ENCODE measurements at regions not wholly inside any gene's neighbourhood (a gene's known extent, or its start where the extent isn't known, plus 50 kb on each side); places are given as distances from the start of the nearest gene placed in this dataset.

DNA sequence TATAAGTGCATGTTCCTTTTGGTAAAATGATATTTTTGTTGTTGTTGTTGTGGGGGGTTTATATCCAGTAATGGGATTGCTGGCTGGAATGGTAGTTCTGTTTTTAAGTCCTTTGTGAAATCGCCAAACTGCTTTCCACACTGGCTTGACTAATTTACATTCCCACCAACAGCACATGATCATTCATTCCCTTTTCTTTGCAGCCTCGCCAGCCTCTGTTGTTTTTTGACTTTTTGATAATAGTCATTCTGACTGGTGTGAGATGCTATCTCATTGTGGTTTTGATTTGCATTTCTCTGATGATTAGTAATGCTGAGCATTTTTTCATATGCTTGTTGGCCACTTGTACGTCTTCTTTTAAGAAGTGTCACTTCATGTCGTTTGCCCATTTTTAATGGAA lies 188.5 kb upstream of the CHRM3 start:
- Histone ChIP-seq H2AFZ (ENCODE audit: low read length) (no peak overlapping the region), H3K9me3 (ENCODE audit: low read length) (peaks cover 82% of the 10 kb centered on the region), H3K36me3 (replicated peaks in 1 of 2; ENCODE audit: control insufficient read depth in 1 of 2, insufficient read depth in 2 of 2, low read length in 2 of 2) (no peaks in the 10 kb centered on the region), H3K4me1 (ENCODE audit: insufficient read depth, low read length) (no peaks in the 10 kb centered on the region), H3K27me3 (ENCODE audit: control insufficient read depth in 1 of 2, insufficient read depth in 2 of 2, low read length in 2 of 2) (no peaks in the 10 kb centered on the region), H3K4me3 (replicated peaks in 1 of 3; ENCODE audit: insufficient read depth in 1 of 3, low read depth in 2 of 3, low read length in 3 of 3) (no peak overlapping the region), H4K20me1 (ENCODE audit: insufficient read depth, low read length) (no peaks in the 10 kb centered on the region), H3K9ac (ENCODE audit: insufficient read depth, low read depth, low read length) (no peak overlapping the region), H3K4me2 (ENCODE audit: low read depth, low read length) (no peak overlapping the region), H3K27ac (ENCODE audit: extremely low read length, insufficient read depth, low read length) (no peak overlapping the region), H3K79me2 (ENCODE audit: insufficient read depth, low read length) (no peaks in the 10 kb centered on the region)
- 3% methylated on average over 4 of the region's 4 CpGs for WGBS (ENCODE audit: low lambda C conversion rate)
- DNase-seq (ENCODE audit: low spot score) (no peak), ATAC-seq (no peak), FAIRE-seq (no peak)
- in situ Hi-C loops (cut with HindIII; ENCODE audit: extremely low pct_ligation_motif_present, low pct_unique_long_range_greater_than_20kb) (no loop called here), intact Hi-C loops (cut with micrococcal nuclease; ENCODE audit: unreplicated experiment) (no loop called here)
- CTCF ChIA-PET (ENCODE audit: low intra/inter-chr PET ratio, low total read pairs), result no interaction called here
- POLR2A ChIA-PET, result no interaction called here
- no TSS peak for BruUV-seq (replicated peaks)
- TF ChIP-seq AKNA (CRISPR knock-in tag; IDR thresholded peaks at IDR 0.05; ENCODE audit: borderline replicate concordance) (no peak), BRCA1 (CRISPR knock-in tag; IDR thresholded peaks at IDR 0.05) (no peak), ZNF441 (CRISPR knock-in tag; IDR thresholded peaks at IDR 0.05; ENCODE audit: borderline replicate concordance) (no peak), PRMT3 (CRISPR knock-in tag; IDR thresholded peaks at IDR 0.05; ENCODE audit: borderline replicate concordance, low read depth) (no peak), MTF2 (CRISPR knock-in tag; IDR thresholded peaks at IDR 0.05; ENCODE audit: borderline replicate concordance) (no peak), ZSCAN12 (CRISPR knock-in tag; IDR thresholded peaks at IDR 0.05) (no peak), ZFP1 (CRISPR knock-in tag; IDR thresholded peaks at IDR 0.05) (no peak)
- TF ChIP-seq, protein P1, sequence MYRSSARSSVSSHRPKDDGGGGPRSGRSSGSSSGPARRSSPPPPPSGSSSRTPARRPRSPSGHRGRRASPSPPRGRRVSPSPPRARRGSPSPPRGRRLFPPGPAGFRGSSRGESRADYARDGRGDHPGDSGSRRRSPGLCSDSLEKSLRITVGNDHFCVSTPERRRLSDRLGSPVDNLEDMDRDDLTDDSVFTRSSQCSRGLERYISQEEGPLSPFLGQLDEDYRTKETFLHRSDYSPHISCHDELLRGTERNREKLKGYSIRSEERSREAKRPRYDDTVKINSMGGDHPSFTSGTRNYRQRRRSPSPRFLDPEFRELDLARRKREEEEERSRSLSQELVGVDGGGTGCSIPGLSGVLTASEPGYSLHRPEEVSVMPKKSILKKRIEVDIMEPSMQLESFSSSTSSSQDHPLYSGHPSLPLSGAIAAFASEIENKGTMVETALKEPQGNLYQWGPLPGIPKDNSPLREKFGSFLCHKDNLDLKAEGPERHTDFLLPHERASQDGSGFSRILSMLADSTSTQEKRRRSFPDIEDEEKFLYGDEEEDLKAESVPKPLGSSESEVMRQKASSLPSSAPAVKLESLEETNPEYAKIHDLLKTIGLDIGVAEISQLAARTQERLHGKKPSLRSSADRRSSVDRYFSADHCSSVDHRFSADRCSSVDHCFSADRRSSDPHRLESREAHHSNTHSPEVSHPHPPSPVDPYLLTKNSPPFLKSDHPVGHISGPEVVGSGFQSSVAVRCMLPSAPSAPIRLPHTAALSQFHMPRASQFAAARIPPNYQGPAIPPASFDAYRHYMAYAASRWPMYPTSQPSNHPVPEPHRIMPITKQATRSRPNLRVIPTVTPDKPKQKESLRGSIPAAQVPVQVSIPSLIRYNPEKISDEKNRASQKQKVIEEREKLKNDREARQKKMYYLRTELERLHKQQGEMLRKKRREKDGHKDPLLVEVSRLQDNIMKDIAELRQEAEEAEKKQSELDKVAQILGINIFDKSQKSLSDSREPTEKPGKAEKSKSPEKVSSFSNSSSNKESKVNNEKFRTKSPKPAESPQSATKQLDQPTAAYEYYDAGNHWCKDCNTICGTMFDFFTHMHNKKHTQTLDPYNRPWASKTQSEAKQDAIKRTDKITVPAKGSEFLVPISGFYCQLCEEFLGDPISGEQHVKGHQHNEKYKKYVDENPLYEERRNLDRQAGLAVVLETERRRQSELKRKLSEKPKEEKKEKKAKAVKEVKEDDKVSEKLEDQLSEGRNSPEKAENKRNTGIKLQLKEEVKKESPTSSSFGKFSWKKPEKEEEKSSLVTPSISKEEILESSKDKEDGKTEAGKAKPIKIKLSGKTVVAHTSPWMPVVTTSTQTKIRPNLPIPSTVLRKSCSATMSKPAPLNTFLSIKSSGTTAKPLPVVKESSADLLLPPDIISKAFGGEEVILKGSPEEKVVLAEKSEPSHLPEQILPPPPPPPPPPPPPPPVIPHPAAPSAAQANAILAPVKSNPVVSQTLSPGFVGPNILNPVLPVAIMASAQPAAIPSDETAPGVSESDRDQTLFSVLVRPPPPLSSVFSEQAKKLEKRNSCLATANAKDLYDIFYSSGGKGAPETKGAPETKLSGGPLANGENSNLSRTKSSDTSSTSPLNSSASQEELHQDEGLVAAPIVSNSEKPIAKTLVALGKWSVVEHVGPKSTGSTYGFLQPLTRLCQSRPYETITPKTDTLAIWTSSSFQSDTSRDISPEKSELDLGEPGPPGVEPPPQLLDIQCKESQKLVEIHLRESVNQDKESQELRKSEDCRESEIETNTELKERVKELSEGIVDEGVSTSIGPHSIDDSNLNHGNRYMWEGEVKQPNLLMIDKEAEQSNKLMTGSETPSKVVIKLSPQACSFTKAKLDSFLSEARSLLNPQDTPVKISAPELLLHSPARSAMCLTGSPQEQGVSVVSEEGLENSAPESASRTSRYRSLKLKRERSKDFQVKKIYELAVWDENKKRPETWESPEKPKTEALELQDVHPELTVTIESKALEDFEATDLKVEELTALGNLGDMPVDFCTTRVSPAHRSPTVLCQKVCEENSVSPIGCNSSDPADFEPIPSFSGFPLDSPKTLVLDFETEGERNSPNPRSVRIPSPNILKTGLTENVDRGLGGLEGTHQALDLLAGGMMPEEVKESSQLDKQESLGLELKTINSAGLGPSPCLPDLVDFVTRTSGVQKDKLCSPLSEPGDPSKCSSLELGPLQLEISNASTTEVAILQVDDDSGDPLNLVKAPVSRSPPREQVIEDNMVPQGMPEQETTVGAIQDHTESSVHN (CRISPR knock-in tag; IDR thresholded peaks at IDR 0.05), result no peak
- TF ChIP-seq, protein P2, sequence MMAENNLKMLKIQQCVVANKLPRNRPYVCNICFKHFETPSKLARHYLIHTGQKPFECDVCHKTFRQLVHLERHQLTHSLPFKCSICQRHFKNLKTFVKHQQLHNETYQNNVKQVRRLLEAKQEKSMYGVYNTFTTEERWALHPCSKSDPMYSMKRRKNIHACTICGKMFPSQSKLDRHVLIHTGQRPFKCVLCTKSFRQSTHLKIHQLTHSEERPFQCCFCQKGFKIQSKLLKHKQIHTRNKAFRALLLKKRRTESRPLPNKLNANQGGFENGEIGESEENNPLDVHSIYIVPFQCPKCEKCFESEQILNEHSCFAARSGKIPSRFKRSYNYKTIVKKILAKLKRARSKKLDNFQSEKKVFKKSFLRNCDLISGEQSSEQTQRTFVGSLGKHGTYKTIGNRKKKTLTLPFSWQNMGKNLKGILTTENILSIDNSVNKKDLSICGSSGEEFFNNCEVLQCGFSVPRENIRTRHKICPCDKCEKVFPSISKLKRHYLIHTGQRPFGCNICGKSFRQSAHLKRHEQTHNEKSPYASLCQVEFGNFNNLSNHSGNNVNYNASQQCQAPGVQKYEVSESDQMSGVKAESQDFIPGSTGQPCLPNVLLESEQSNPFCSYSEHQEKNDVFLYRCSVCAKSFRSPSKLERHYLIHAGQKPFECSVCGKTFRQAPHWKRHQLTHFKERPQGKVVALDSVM (CRISPR knock-in tag; IDR thresholded peaks at IDR 0.05), result no peak
